Activated CD8-positive, alpha-beta memory T cell treated with anti-CD3 and anti-CD28 coated beads, Interleukin-2, amount 50 U/mL, for 4 hours (primary cell): ENCODE measurements at regions not wholly inside any gene's neighbourhood (a gene's known extent, or its start where the extent isn't known, plus 50 kb on each side); places are given as distances from the start of the nearest gene placed in this dataset.

Source experiments
- DNase-seq: peaks from one replicate; pipeline ENCODE4 v3.0.0-alpha.2; 2020

GRCh38 chr15:95300958-95301357 lies 1029.5 kb upstream of the NR2F2 start:
- DNase-seq = no peak

GRCh38 chr15:95302206-95302605 lies 1028.3 kb upstream of the NR2F2 start:
- no peak for DNase-seq

GRCh38 chr15:95302809-95303208 lies 1027.7 kb upstream of the NR2F2 start:
- DNase-seq = no peak

GRCh38 chr15:95303713-95304112 lies 1026.8 kb upstream of the NR2F2 start:
- DNase-seq = no peak

GRCh38 chr15:95304151-95304946 lies 1026.2 kb upstream of the NR2F2 start:
- no peak for DNase-seq

- DNase-seq = no peak
Observed at GRCh38 chr15:95304947-95305400, 1025.5 kb upstream of the NR2F2 start.

GRCh38 chr15:95307115-95307514 lies 1023.4 kb upstream of the NR2F2 start:
- no peak for DNase-seq

- no peak for DNase-seq
Observed at GRCh38 chr15:95319242-95319641, 1011.3 kb upstream of the NR2F2 start.

- DNase-seq = no peak
Observed at GRCh38 chr15:95323796-95324195, 1006.7 kb upstream of the NR2F2 start.

- DNase-seq = no peak
Observed at GRCh38 chr15:95324656-95325055, 1005.8 kb upstream of the NR2F2 start.

- no peak for DNase-seq
Observed at GRCh38 chr15:95325763-95326404, 1004.6 kb upstream of the NR2F2 start.

- DNase-seq = no peak
Observed at GRCh38 chr15:95326431-95327182, 1003.9 kb upstream of the NR2F2 start.

- DNase-seq = no peak
Observed at GRCh38 chr15:95327183-95327525, 1003.3 kb upstream of the NR2F2 start.

- DNase-seq = no peak
Observed at GRCh38 chr15:95327661-95328060, 1002.8 kb upstream of the NR2F2 start.

- DNase-seq = no peak
Observed at GRCh38 chr15:95328559-95328958, 1001.9 kb upstream of the NR2F2 start.

- no peak for DNase-seq
Observed at GRCh38 chr15:95329362-95329761, 1001.1 kb upstream of the NR2F2 start.

GRCh38 chr15:95341686-95342085 lies 988.8 kb upstream of the NR2F2 start:
- DNase-seq = no peak

GRCh38 chr15:95345867-95346266 lies 984.6 kb upstream of the NR2F2 start:
- no peak for DNase-seq

GRCh38 chr15:95346721-95347475 lies 983.6 kb upstream of the NR2F2 start:
- DNase-seq = no peak

- DNase-seq = no peak
Observed at GRCh38 chr15:95347837-95348236, 982.7 kb upstream of the NR2F2 start.

GRCh38 chr15:95350908-95351307 lies 979.6 kb upstream of the NR2F2 start:
- DNase-seq = no peak

- no peak for DNase-seq
Observed at GRCh38 chr15:95352631-95353187, 977.8 kb upstream of the NR2F2 start.

- no peak for DNase-seq
Observed at GRCh38 chr15:95353512-95353911, 977.0 kb upstream of the NR2F2 start.
